Sigmoid colon (tissue), 6 donors: ENCODE measurements at regions not wholly inside any gene's neighbourhood (a gene's known extent, or its start where the extent isn't known, plus 50 kb on each side); places are given as distances from the start of the nearest gene placed in this dataset.

ENCODE experiments used
- DNase-seq: peaks from one replicate; pipeline ENCODE4 v3.0.0-alpha.2; 2019
- H3K27ac ChIP-seq, 4 donors: fragments of 200-600 bp; sonication (generic); one replicate each; pipeline ENCODE4 v1.5.1; 2016 to 2019; ENCODE audit warnings: mild to moderate bottlenecking in 1 of 4
- H3K27me3 ChIP-seq, 3 donors: fragments of 200-600 bp; sonication (generic); one replicate each; pipeline ENCODE4 v1.5.1; 2019; ENCODE audit warnings: mild to moderate bottlenecking in 1 of 3
- H3K36me3 ChIP-seq, 4 donors: fragments of 200-600 bp; sonication (generic); one replicate each; pipeline ENCODE4 v1.5.1; 2016 to 2019
- H3K4me1 ChIP-seq, 4 donors: fragments of 200-600 bp; sonication (generic); one replicate each; pipeline ENCODE4 v1.5.1; 2017 to 2019
- H3K4me3 ChIP-seq, 4 donors: fragments of 200-600 bp; sonication (generic); one replicate each; pipeline ENCODE4 v1.5.1; 2017 to 2019; ENCODE audit warnings: mild to moderate bottlenecking in 2 of 4, moderate library complexity in 1 of 4
- H3K9me3 ChIP-seq, 4 donors: fragments of 200-600 bp in 3 of 4; sonication (generic) in 3 of 4; one replicate each; pipeline versions ENCODE4 v1.5.1 to v1.6.1; 2013 to 2019
- CTCF ChIP-seq, 4 experiments: fragments of 450-650 bp in 3 of 4; fragments of 200-600 bp in 1 of 4; IDR thresholded peaks; one replicate each; pipeline ENCODE4 v1.5.1; 2016 to 2019; ENCODE audit warnings: antibody characterized with exemption in 4 of 4, mild to moderate bottlenecking in 3 of 4, moderate library complexity in 2 of 4
- EP300 ChIP-seq, 4 donors: sonication (generic); formaldehyde crosslinking; IDR thresholded peaks; one replicate each; pipeline ENCODE4 v1.6.1; 2017; ENCODE audit warnings: antibody characterized with exemption in 4 of 4
- POLR2A ChIP-seq, 2 donors: fragments of 450-650 bp; IDR thresholded peaks; one replicate each; pipeline ENCODE4 v1.6.1; 2016; ENCODE audit warnings: antibody characterized with exemption in 2 of 2, mild to moderate bottlenecking in 2 of 2, moderate library complexity in 2 of 2
- POLR2AphosphoS5 ChIP-seq, 4 donors: sonication (generic); formaldehyde crosslinking; IDR thresholded peaks; one replicate each; pipeline ENCODE4 v1.6.1; 2017; ENCODE audit warnings: antibody characterized with exemption in 4 of 4
- WGBS, 2 donors: extraction: QIAGEN DNeasy Blood & Tissue Kit; methylation state at CpG; one replicate each; pipeline ENCODE4 v1.1.7; 2013; 5-methylcytosine and 5-hydroxymethylcytosine counted together
- intact Hi-C: fragments of 100-400 bp; cut with DNase I; formaldehyde crosslinking; loops from one replicate; pipeline ENCODE4 v1.15.1; 2023
- donor health status: healthy with polysubstance abuse.
- donor health status: healthy.

DNA sequence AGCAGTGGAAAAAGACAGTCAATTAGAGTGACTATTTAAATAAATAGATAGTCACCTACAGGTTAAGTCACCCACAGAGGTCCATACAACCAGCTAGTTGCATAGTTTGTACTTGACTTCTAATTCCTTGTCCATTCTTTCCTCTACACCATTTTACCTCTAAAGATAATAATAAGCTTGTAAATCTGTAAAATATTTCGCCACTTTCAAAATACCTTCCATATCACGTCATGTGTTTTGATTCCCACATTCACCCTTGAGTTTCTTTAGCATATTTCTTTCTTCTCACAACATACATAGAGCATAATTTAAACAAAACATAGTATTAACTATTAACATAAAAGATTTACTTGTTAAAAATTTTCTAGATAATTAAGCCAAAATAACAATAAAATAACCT lies 689.6 kb downstream of the MECOM start:
- no peak for DNase-seq
- Histone ChIP-seq H3K36me3 (no peaks in the 10 kb centered on the region), H3K4me3 (no peak overlapping the region), H3K27me3 (no peaks in the 10 kb centered on the region), H3K4me1 (peaks cover 0 to 53% (median 21%) of the 10 kb centered on the region in 4 donors), H3K27ac (peak overlapping the region in 2 of 4 donors; percentile 55 to 63), H3K9me3 (no peaks in the 10 kb centered on the region)
- intact Hi-C loops, result no loop called here
- TF ChIP-seq CTCF (IDR thresholded peaks at IDR 0.05) (no peak), POLR2A (IDR thresholded peaks at IDR 0.05) (no peak), POLR2AphosphoS5 (IDR thresholded peaks at IDR 0.05) (no peak), EP300 (IDR thresholded peaks at IDR 0.05) (no peak)
- WGBS, 2 donors, result 81 to 82% methylated on average over 2 of the region's 2 CpGs

GRCh38 chr3:168973206-168973605 lies 690.3 kb downstream of the MECOM start:
- peaks cover 0 to 53% (median 21%) of the 10 kb centered on the region in 4 donors for H3K4me1 ChIP-seq
- H3K27ac ChIP-seq, result no peak overlapping the region
- TF ChIP-seq POLR2AphosphoS5 (IDR thresholded peaks at IDR 0.05), result no peak
- TF ChIP-seq EP300 (IDR thresholded peaks at IDR 0.05), result no peak
- TF ChIP-seq CTCF (IDR thresholded peaks at IDR 0.05), result no peak
- TF ChIP-seq POLR2A (IDR thresholded peaks at IDR 0.05), result no peak
- no peak for DNase-seq
- no peaks in the 10 kb centered on the region for H3K27me3 ChIP-seq
- intact Hi-C loops, result no loop called here
- WGBS, 2 donors, result 56 to 60% methylated on average over 1 of the region's 1 CpG
- H3K36me3 ChIP-seq, result no peaks in the 10 kb centered on the region
- H3K4me3 ChIP-seq, result no peak overlapping the region
- no peaks in the 10 kb centered on the region for H3K9me3 ChIP-seq

DNA sequence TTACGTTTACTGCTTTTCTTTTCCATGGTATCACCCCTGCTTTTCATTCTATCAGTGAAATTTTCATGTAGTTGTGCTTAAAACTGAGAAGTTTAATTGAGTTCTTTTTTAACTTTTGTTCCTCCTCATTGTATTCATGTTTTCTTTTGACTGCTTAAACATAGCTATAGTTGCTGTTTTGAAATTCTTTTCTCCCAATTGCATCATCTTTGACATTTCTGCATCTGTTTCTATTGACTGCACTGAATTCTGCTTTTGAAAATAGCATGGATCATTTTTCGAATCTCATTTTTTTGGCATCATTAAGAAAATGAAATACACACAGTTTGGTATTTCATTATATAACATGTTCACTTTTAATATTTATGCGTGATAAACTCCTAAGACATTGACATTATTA lies 694.9 kb downstream of the MECOM start:
- 90% methylated on average over 3 of the region's 3 CpGs for WGBS, 2 donors
- Histone ChIP-seq H3K36me3 (no peaks in the 10 kb centered on the region), H3K27ac (no peak overlapping the region), H3K27me3 (no peaks in the 10 kb centered on the region), H3K4me3 (no peak overlapping the region), H3K4me1 (peaks cover 0 to 8% (median 0%) of the 10 kb centered on the region in 4 donors), H3K9me3 (no peaks in the 10 kb centered on the region)
- DNase-seq, result no peak
- intact Hi-C loops, result no loop called here
- no peak for TF ChIP-seq POLR2AphosphoS5 (IDR thresholded peaks at IDR 0.05)
- no peak for TF ChIP-seq CTCF (IDR thresholded peaks at IDR 0.05)

GRCh38 chr3:168964736-168965135 lies 698.8 kb downstream of the MECOM start:
- 94% methylated on average over 9 of the region's 9 CpGs for WGBS, 2 donors
- H3K4me3 ChIP-seq, result no peak overlapping the region
- intact Hi-C loops, result no loop called here
- H3K4me1 ChIP-seq, result no peaks in the 10 kb centered on the region
- no peak for TF ChIP-seq EP300 (IDR thresholded peaks at IDR 0.05)
- H3K36me3 ChIP-seq, result no peaks in the 10 kb centered on the region
- H3K9me3 ChIP-seq, result no peaks in the 10 kb centered on the region
- no peaks in the 10 kb centered on the region for H3K27me3 ChIP-seq
- DNase-seq, result no peak
- H3K27ac ChIP-seq, result no peak overlapping the region

- Histone ChIP-seq H3K4me1 (peaks cover 0 to 4% (median 0%) of the 10 kb centered on the region in 4 donors), H3K27ac (no peak overlapping the region), H3K36me3 (no peaks in the 10 kb centered on the region), H3K27me3 (no peaks in the 10 kb centered on the region), H3K9me3 (no peaks in the 10 kb centered on the region), H3K4me3 (no peak overlapping the region)
- intact Hi-C loops, result no loop called here
- WGBS, 2 donors, result 39 to 77% methylated on average over 2 of the region's 2 CpGs
- DNase-seq, result no peak
- TF ChIP-seq CTCF (IDR thresholded peaks at IDR 0.05), result no peak
- no peak for TF ChIP-seq POLR2AphosphoS5 (IDR thresholded peaks at IDR 0.05)
- TF ChIP-seq EP300 (IDR thresholded peaks at IDR 0.05), result no peak
- no peak for TF ChIP-seq POLR2A (IDR thresholded peaks at IDR 0.05)
These were observed 702.2 kb downstream of the MECOM start for GRCh38 chr3:168961271-168961670.
